ENCODE measurements at regions not wholly inside any gene's neighbourhood (a gene's known extent, or its start where the extent isn't known, plus 50 kb on each side); places are given as distances from the start of the nearest gene placed in this dataset.
A peak's percentile ranks its signal among the peaks of the same experiment; 100 is the strongest.

DNA sequence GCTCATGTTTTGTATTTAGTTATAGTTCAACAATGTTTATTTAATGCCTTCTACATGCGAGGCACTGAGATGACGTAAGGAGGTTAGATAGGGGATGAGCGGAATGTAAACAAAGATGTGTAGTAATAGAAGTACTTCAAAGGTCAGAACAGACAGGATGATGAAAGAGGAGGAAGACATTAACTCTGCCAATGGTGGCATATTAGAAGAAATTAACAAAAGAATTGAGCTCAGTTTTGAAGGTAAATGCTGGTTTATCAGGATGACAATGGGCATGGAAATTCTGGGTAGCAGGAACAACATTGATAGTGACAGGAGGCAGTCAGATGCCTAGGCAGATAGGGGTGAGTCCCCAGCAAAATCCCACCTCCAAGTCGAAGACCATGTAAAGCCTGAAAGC is 62.3 kb upstream of the PGRMC2 start (continued):
- TF ChIP-seq ZNF518B (CRISPR knock-in tag; IDR thresholded peaks at IDR 0.05), result no peak
- TF ChIP-seq SMC3 (conservative IDR thresholded peaks at IDR 0.05; ENCODE audit: insufficient read depth, low read depth, low read length), result no peak
- no peak for TF ChIP-seq U2AF2 (optimal IDR thresholded peaks at IDR 0.05; ENCODE audit: low read depth, low read length)
- TF ChIP-seq ZNF408 (CRISPR knock-in tag; IDR thresholded peaks at IDR 0.05; ENCODE audit: low read depth), result no peak
- no peak for TF ChIP-seq KLF10 (CRISPR knock-in tag; IDR thresholded peaks at IDR 0.05)
- peak; percentile 77 for TF ChIP-seq JUN (IDR thresholded peaks at IDR 0.05; ENCODE audit: borderline replicate concordance, low read depth, low read length)
- no peak for TF ChIP-seq JUN (CRISPR knock-in tag; IDR thresholded peaks at IDR 0.05; ENCODE audit: borderline replicate concordance)
- TF ChIP-seq THRAP3 (IDR thresholded peaks at IDR 0.05; ENCODE audit: borderline replicate concordance), result no peak
- no peak for TF ChIP-seq EGR1 (conservative IDR thresholded peaks at IDR 0.05)
- TF ChIP-seq CTBP1 (IDR thresholded peaks at IDR 0.05; ENCODE audit: borderline replicate concordance), result peak; percentile 75; the same call in 1 of the 2 replicates
- peak; percentile 53 for TF ChIP-seq EP300 (IDR thresholded peaks at IDR 0.05; ENCODE audit: low read length)
- no peak for TF ChIP-seq ARHGAP35 (IDR thresholded peaks at IDR 0.05; ENCODE audit: partially characterized antibody)
- no peak for TF ChIP-seq TBP (optimal IDR thresholded peaks at IDR 0.05; ENCODE audit: low read depth, low read length)
- TF ChIP-seq ZNF316 (IDR thresholded peaks at IDR 0.05), result no peak
- TF ChIP-seq SPI1 (IDR thresholded peaks at IDR 0.05; ENCODE audit: borderline replicate concordance, low read depth, low read length), result no peak
- TF ChIP-seq, protein P1, sequence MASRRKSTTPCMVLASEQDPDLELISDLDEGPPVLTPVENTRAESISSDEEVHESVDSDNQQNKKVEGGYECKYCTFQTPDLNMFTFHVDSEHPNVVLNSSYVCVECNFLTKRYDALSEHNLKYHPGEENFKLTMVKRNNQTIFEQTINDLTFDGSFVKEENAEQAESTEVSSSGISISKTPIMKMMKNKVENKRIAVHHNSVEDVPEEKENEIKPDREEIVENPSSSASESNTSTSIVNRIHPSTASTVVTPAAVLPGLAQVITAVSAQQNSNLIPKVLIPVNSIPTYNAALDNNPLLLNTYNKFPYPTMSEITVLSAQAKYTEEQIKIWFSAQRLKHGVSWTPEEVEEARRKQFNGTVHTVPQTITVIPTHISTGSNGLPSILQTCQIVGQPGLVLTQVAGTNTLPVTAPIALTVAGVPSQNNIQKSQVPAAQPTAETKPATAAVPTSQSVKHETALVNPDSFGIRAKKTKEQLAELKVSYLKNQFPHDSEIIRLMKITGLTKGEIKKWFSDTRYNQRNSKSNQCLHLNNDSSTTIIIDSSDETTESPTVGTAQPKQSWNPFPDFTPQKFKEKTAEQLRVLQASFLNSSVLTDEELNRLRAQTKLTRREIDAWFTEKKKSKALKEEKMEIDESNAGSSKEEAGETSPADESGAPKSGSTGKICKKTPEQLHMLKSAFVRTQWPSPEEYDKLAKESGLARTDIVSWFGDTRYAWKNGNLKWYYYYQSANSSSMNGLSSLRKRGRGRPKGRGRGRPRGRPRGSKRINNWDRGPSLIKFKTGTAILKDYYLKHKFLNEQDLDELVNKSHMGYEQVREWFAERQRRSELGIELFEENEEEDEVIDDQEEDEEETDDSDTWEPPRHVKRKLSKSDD (conservative IDR thresholded peaks at IDR 0.05; ENCODE audit: low read length), result no peak
- TF ChIP-seq, protein P2, sequence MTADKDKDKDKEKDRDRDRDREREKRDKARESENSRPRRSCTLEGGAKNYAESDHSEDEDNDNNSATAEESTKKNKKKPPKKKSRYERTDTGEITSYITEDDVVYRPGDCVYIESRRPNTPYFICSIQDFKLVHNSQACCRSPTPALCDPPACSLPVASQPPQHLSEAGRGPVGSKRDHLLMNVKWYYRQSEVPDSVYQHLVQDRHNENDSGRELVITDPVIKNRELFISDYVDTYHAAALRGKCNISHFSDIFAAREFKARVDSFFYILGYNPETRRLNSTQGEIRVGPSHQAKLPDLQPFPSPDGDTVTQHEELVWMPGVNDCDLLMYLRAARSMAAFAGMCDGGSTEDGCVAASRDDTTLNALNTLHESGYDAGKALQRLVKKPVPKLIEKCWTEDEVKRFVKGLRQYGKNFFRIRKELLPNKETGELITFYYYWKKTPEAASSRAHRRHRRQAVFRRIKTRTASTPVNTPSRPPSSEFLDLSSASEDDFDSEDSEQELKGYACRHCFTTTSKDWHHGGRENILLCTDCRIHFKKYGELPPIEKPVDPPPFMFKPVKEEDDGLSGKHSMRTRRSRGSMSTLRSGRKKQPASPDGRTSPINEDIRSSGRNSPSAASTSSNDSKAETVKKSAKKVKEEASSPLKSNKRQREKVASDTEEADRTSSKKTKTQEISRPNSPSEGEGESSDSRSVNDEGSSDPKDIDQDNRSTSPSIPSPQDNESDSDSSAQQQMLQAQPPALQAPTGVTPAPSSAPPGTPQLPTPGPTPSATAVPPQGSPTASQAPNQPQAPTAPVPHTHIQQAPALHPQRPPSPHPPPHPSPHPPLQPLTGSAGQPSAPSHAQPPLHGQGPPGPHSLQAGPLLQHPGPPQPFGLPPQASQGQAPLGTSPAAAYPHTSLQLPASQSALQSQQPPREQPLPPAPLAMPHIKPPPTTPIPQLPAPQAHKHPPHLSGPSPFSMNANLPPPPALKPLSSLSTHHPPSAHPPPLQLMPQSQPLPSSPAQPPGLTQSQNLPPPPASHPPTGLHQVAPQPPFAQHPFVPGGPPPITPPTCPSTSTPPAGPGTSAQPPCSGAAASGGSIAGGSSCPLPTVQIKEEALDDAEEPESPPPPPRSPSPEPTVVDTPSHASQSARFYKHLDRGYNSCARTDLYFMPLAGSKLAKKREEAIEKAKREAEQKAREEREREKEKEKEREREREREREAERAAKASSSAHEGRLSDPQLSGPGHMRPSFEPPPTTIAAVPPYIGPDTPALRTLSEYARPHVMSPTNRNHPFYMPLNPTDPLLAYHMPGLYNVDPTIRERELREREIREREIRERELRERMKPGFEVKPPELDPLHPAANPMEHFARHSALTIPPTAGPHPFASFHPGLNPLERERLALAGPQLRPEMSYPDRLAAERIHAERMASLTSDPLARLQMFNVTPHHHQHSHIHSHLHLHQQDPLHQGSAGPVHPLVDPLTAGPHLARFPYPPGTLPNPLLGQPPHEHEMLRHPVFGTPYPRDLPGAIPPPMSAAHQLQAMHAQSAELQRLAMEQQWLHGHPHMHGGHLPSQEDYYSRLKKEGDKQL (CRISPR knock-in tag; IDR thresholded peaks at IDR 0.05; ENCODE audit: borderline replicate concordance), result no peak
- TF ChIP-seq DPF2 (IDR thresholded peaks at IDR 0.05), result peak; percentile 72; the same call in 1 of the 2 replicates
